PC-9 (cell line): ENCODE measurements at regions not wholly inside any gene's neighbourhood (a gene's known extent, or its start where the extent isn't known, plus 50 kb on each side); places are given as distances from the start of the nearest gene placed in this dataset.

Experiments
- BruUV-seq: library from RNA; stranded (reverse); fragments of 400-500 nt; replicated peaks from 2 replicates; lab custom pipeline; 2021; lab: Mats Ljungman, UMichigan
- CTCF ChIA-PET: fragments of 300-600 bp; sonication (Branson Sonifier 250); formaldehyde crosslinking; loops from one replicate; lab custom pipeline; 2022; ENCODE audit warnings: antibody characterized with exemption; lab: Charles Lee
- POLR2A ChIA-PET: fragments of 300-600 bp; sonication (Branson Sonifier 250); formaldehyde crosslinking; loops from one replicate; lab custom pipeline; 2022; ENCODE audit warnings: antibody characterized with exemption; ENCODE audit not compliant: unreplicated experiment; lab: Charles Lee
- DNase-seq, 2 experiments: peaks; one replicate each; pipeline versions ENCODE4 v3.0.0 to v3.0.0-alpha.2; 2015 to 2022; ENCODE audit warnings: mixed read lengths in 1 of 2
- H2AFZ ChIP-seq: fragments of 200-600 bp; sonication (generic); 2 replicates; pipeline ENCODE4 v1.8.1; 2017; ENCODE audit warnings: antibody characterized with exemption
- H3F3A ChIP-seq: fragments of 200-600 bp; sonication (generic); 2 replicates; pipeline ENCODE4 v1.8.1; 2017; ENCODE audit warnings: antibody characterized with exemption, mild to moderate bottlenecking, low read depth; ENCODE audit not compliant: insufficient read depth
- H3K27ac ChIP-seq: fragments of 200-600 bp; sonication (generic); 2 replicates; pipeline ENCODE4 v1.6.1; 2016; ENCODE audit warnings: mixed run types
- H3K27me3 ChIP-seq: fragments of 200-600 bp; sonication (generic); 2 replicates; pipeline ENCODE4 v1.6.1; 2016; ENCODE audit warnings: low read depth, mixed run types; ENCODE audit not compliant: insufficient read depth
- H3K36me3 ChIP-seq: fragments of 200-600 bp; sonication (generic); 2 replicates; pipeline ENCODE4 v1.6.1; 2016; ENCODE audit warnings: low read depth, mixed run types
- H3K4me1 ChIP-seq: fragments of 200-600 bp; sonication (generic); replicated peaks from 2 replicates; pipeline ENCODE4 v1.6.1; 2016; ENCODE audit warnings: mixed run types; ENCODE audit not compliant: insufficient read depth
- H3K4me2 ChIP-seq: fragments of 200-600 bp; sonication (generic); 2 replicates; pipeline ENCODE4 v1.6.1; 2017; ENCODE audit warnings: mixed run types
- H3K4me3 ChIP-seq: fragments of 200-600 bp; sonication (generic); 2 replicates; pipeline ENCODE4 v1.6.1; 2016; ENCODE audit warnings: mixed run types
- H3K79me2 ChIP-seq: fragments of 200-600 bp; sonication (generic); 2 replicates; pipeline ENCODE4 v1.6.1; 2017; ENCODE audit warnings: low read depth, mixed run types
- H3K9me2 ChIP-seq: fragments of 200-600 bp; sonication (generic); 2 replicates; pipeline ENCODE4 v1.8.1; 2017; ENCODE audit warnings: mild to moderate bottlenecking; ENCODE audit not compliant: insufficient read depth
- H3K9me3 ChIP-seq: fragments of 200-600 bp; sonication (generic); 2 replicates; pipeline ENCODE4 v1.8.1; 2016; ENCODE audit warnings: low read depth; ENCODE audit not compliant: insufficient read depth
- H4K20me1 ChIP-seq: fragments of 200-600 bp; sonication (generic); 2 replicates; pipeline ENCODE4 v1.8.1; 2017; ENCODE audit not compliant: insufficient read depth
- CTCF ChIP-seq: fragments of 200-600 bp; sonication (generic); conservative IDR thresholded peaks from 2 replicates; pipeline ENCODE4 v1.6.1; 2017; ENCODE audit warnings: mixed run types, antibody characterized with exemption, mild to moderate bottlenecking, moderate library complexity
- EZH2 ChIP-seq: fragments of 200-600 bp; sonication (generic); IDR thresholded peaks from 2 replicates; pipeline ENCODE4 v1.8.0; 2017; ENCODE audit warnings: antibody characterized with exemption, low read depth
- intact Hi-C: fragments of 100-400 bp; cut with micrococcal nuclease; formaldehyde crosslinking; loops from one replicate; pipeline ENCODE4 v1.10.0; 2022; ENCODE audit not compliant: unreplicated experiment

DNA sequence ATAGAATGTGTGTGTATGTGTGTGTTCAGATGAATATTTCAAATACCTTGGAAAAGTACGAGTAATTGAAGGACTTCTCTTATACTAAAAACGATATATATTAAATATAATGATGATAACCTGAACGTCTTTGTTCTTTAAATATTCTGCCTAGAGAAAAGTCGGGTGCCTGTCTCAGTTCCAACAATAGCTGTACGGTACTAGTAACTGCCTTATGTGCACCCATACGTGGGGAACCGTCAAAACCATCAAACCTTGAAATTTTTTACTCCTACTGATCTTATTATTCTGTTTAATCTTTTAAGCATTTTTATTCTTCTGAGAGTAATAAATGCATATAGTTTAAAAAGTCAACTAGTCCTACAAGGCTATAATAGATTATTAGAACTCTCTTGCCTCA, 1045.7 kb downstream of the C4orf33 start:
- ChIA-PET CTCF (no interaction called here), POLR2A (no interaction called here)
- intact Hi-C loops: no loop called here

DNA sequence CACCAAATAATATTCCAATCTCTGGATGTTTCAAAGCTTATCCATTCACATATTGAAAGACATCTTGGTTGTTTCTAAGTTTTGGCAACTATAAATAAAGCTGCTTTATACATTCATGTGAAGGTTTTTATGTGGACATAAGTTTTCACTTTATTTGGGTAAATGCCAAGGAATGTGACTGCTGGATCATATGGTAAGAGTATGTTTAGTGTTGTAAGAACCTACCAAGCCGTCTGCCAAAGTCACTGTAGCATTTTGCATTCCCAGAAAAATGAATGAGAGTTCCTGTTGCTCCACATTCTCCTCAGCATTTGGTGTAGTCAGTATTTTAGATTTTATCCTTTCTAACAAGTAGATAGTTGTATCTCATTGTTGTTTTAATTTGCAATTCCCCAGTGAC, 1047.7 kb downstream of the C4orf33 start:
- BruUV-seq: no TSS peak
- Histone ChIP-seq H3K36me3 (no peaks in the 10 kb centered on the region), H3K9me3 (no peaks in the 10 kb centered on the region), H3K4me3 (no peak overlapping the region), H3K27me3 (no peaks in the 10 kb centered on the region), H4K20me1 (no peaks in the 10 kb centered on the region), H3K4me2 (no peak overlapping the region), H3K79me2 (no peaks in the 10 kb centered on the region), H3K4me1 (no peaks in the 10 kb centered on the region), H3K27ac (no peak overlapping the region), H2AFZ (no peak overlapping the region), H3F3A (no peaks in the 10 kb centered on the region), H3K9me2 (no peaks in the 10 kb centered on the region)
- intact Hi-C loops: loop anchor here (1.0 kb wide), 1 partner anchor 48 kb away; no protein-coding TSS in a partner anchor
- CTCF ChIA-PET: no interaction called here
- TF ChIP-seq EZH2: no peak
- no peak for TF ChIP-seq CTCF
- POLR2A ChIA-PET: no interaction called here
- no peak for DNase-seq

More for the DNA sequence above, 1045.7 kb downstream of the C4orf33 start:
- DNase-seq: no peak
- no TSS peak for BruUV-seq
- Histone ChIP-seq H3F3A (no peaks in the 10 kb centered on the region), H2AFZ (no peak overlapping the region), H3K27ac (no peak overlapping the region), H3K79me2 (no peaks in the 10 kb centered on the region), H3K36me3 (no peaks in the 10 kb centered on the region), H3K27me3 (no peaks in the 10 kb centered on the region), H4K20me1 (no peaks in the 10 kb centered on the region), H3K4me2 (no peak overlapping the region), H3K9me2 (no peaks in the 10 kb centered on the region), H3K9me3 (no peaks in the 10 kb centered on the region), H3K4me1 (no peaks in the 10 kb centered on the region), H3K4me3 (no peak overlapping the region)
- TF ChIP-seq EZH2 (no peak), CTCF (no peak)

GRCh38 chr4:130146773-130147172, 1050.8 kb downstream of the C4orf33 start:
- H3K4me2 ChIP-seq: no peak overlapping the region
- no peaks in the 10 kb centered on the region for H3K36me3 ChIP-seq
- no peak for DNase-seq
- H4K20me1 ChIP-seq: no peaks in the 10 kb centered on the region
- ChIA-PET POLR2A (no interaction called here), CTCF (no interaction called here)
- H2AFZ ChIP-seq: no peak overlapping the region
- intact Hi-C loops: no loop called here
- no peaks in the 10 kb centered on the region for H3K79me2 ChIP-seq
- no peak overlapping the region for H3K27ac ChIP-seq
- no peaks in the 10 kb centered on the region for H3K9me2 ChIP-seq
- TF ChIP-seq CTCF (no peak), EZH2 (no peak)
- no peak overlapping the region for H3K4me3 ChIP-seq
- no peaks in the 10 kb centered on the region for H3K4me1 ChIP-seq
- H3F3A ChIP-seq: no peaks in the 10 kb centered on the region
- BruUV-seq: no TSS peak
- H3K9me3 ChIP-seq: no peaks in the 10 kb centered on the region
- H3K27me3 ChIP-seq: no peaks in the 10 kb centered on the region
